HG02981 (cell line): ENCODE measurements at regions not wholly inside any gene's neighbourhood (a gene's known extent, or its start where the extent isn't known, plus 50 kb on each side); places are given as distances from the start of the nearest gene placed in this dataset.
"Not testable (repeated sequence)": the region's sequence is repeated elsewhere in the genome, so short reads cannot be mapped to it uniquely, and the experiment has no call there.

Experiments used
- ATAC-seq: cut with Tn5 transposase; IDR thresholded peaks from one replicate; pipeline ENCODE4 v1.9.1; 2021; ENCODE audit warnings: mild to moderate bottlenecking, moderate library complexity; ENCODE audit not compliant: unreplicated experiment

- no peak for ATAC-seq
These were observed 576.8 kb upstream of the HS3ST1 start for GRCh38 chr4:12005471-12005870.

- not testable (repeated sequence) for ATAC-seq
These were observed 567.9 kb upstream of the HS3ST1 start for GRCh38 chr4:11996581-11996980.

- ATAC-seq = no peak
These were observed 548.1 kb upstream of the HS3ST1 start for GRCh38 chr4:11976726-11977263.

- ATAC-seq = no peak
These were observed 544.6 kb upstream of the HS3ST1 start for GRCh38 chr4:11973270-11973669.

- no peak for ATAC-seq
These were observed 542.1 kb upstream of the HS3ST1 start for GRCh38 chr4:11970754-11971153.

GRCh38 chr4:11966782-11967181 is 538.1 kb upstream of the HS3ST1 start:
- no peak for ATAC-seq

- ATAC-seq = no peak
These were observed 525.4 kb upstream of the HS3ST1 start for GRCh38 chr4:11954093-11954492.

- ATAC-seq = no peak
These were observed 520.7 kb upstream of the HS3ST1 start for GRCh38 chr4:11949355-11949754.

- ATAC-seq = not testable (repeated sequence)
These were observed 518.9 kb upstream of the HS3ST1 start for GRCh38 chr4:11947629-11948028.

GRCh38 chr4:11937941-11938340 is 509.2 kb upstream of the HS3ST1 start:
- ATAC-seq = no peak

- no peak for ATAC-seq
These were observed 502.6 kb upstream of the HS3ST1 start for GRCh38 chr4:11931266-11931820.

GRCh38 chr4:11929080-11929479 is 500.4 kb upstream of the HS3ST1 start:
- ATAC-seq = no peak

GRCh38 chr4:11919316-11919715 is 490.6 kb upstream of the HS3ST1 start:
- no peak for ATAC-seq

- ATAC-seq = no peak
These were observed 485.7 kb upstream of the HS3ST1 start for GRCh38 chr4:11914406-11914805.

- no peak for ATAC-seq
These were observed 484.2 kb upstream of the HS3ST1 start for GRCh38 chr4:11912886-11913285.

- no peak for ATAC-seq
These were observed 482.1 kb upstream of the HS3ST1 start for GRCh38 chr4:11910812-11911211.

- no peak for ATAC-seq
These were observed 480.0 kb upstream of the HS3ST1 start for GRCh38 chr4:11908712-11909111.

- ATAC-seq = no peak
These were observed 479.5 kb upstream of the HS3ST1 start for GRCh38 chr4:11908205-11908604.

GRCh38 chr4:11904846-11905739 is 476.4 kb upstream of the HS3ST1 start:
- no peak for ATAC-seq

- ATAC-seq = no peak
These were observed 475.4 kb upstream of the HS3ST1 start for GRCh38 chr4:11904117-11904535.

- no peak for ATAC-seq
These were observed 472.4 kb upstream of the HS3ST1 start for GRCh38 chr4:11901089-11901488.

GRCh38 chr4:11900359-11900758 is 471.7 kb upstream of the HS3ST1 start:
- no peak for ATAC-seq
